Thyroid gland (tissue), 4 donors: ENCODE measurements at regions not wholly inside any gene's neighbourhood (a gene's known extent, or its start where the extent isn't known, plus 50 kb on each side); places are given as distances from the start of the nearest gene placed in this dataset.

Source experiments
- POLR2A ChIP-seq, 2 donors: fragments of 450-650 bp; IDR thresholded peaks; one replicate each; pipeline ENCODE4 v1.6.1; 2017; ENCODE audit warnings: antibody characterized with exemption in 2 of 2, mild to moderate bottlenecking in 2 of 2, moderate library complexity in 1 of 2
- TF ChIP-seq, protein P1 (sequence below), 6 experiments: fragments of 200-600 bp in 3 of 6; fragments of 450-650 bp in 3 of 6; sonication (generic) in 3 of 6; IDR thresholded peaks; one replicate each; pipeline ENCODE4 v1.5.1; 2016 to 2019; ENCODE audit warnings: antibody characterized with exemption in 6 of 6, mild to moderate bottlenecking in 2 of 6, inconsistent platforms in 1 of 6, moderate library complexity in 1 of 6

GRCh38 chr1:209326076-209326475, 257.4 kb upstream of the CAMK1G start:
- TF ChIP-seq, protein P1, sequence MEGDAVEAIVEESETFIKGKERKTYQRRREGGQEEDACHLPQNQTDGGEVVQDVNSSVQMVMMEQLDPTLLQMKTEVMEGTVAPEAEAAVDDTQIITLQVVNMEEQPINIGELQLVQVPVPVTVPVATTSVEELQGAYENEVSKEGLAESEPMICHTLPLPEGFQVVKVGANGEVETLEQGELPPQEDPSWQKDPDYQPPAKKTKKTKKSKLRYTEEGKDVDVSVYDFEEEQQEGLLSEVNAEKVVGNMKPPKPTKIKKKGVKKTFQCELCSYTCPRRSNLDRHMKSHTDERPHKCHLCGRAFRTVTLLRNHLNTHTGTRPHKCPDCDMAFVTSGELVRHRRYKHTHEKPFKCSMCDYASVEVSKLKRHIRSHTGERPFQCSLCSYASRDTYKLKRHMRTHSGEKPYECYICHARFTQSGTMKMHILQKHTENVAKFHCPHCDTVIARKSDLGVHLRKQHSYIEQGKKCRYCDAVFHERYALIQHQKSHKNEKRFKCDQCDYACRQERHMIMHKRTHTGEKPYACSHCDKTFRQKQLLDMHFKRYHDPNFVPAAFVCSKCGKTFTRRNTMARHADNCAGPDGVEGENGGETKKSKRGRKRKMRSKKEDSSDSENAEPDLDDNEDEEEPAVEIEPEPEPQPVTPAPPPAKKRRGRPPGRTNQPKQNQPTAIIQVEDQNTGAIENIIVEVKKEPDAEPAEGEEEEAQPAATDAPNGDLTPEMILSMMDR (IDR thresholded peaks at IDR 0.05): no peak
- TF ChIP-seq POLR2A (IDR thresholded peaks at IDR 0.05): no peak
